H9 (cell line): ENCODE measurements at regions not wholly inside any gene's neighbourhood (a gene's known extent, or its start where the extent isn't known, plus 50 kb on each side); places are given as distances from the start of the nearest gene placed in this dataset.

Source experiments
- DNase-seq: peaks from one replicate; pipeline ENCODE4 v3.0.0-alpha.2; 2017
- H2AFZ ChIP-seq: one replicate; pipeline ENCODE4 v1.6.1; 2013; ENCODE audit warnings: mild to moderate bottlenecking, low read length, control low read depth, moderate library complexity
- H2AK5ac ChIP-seq: 2 replicates; pipeline ENCODE4 v1.6.1; 2013; ENCODE audit warnings: low read length, control low read depth, mixed read lengths; ENCODE audit not compliant: insufficient read length
- H2BK120ac ChIP-seq: one replicate; pipeline ENCODE4 v1.6.1; 2013; ENCODE audit warnings: low read depth, mild to moderate bottlenecking, low read length, control low read depth, inconsistent platforms; ENCODE audit not compliant: poor library complexity, severe bottlenecking
- H2BK12ac ChIP-seq: 2 replicates; pipeline ENCODE4 v1.6.1; 2013; ENCODE audit warnings: low read length, control low read depth, mixed read lengths, low read depth; ENCODE audit not compliant: insufficient read length
- H2BK15ac ChIP-seq: 2 replicates; pipeline ENCODE4 v1.6.1; 2013; ENCODE audit warnings: low read depth, low read length, control low read depth
- H2BK20ac ChIP-seq: one replicate; pipeline ENCODE4 v1.6.1; 2013; ENCODE audit warnings: low read depth, mild to moderate bottlenecking, low read length, control low read depth, inconsistent platforms; ENCODE audit not compliant: poor library complexity, severe bottlenecking
- H2BK5ac ChIP-seq: 2 replicates; pipeline ENCODE4 v1.6.1; 2013; ENCODE audit warnings: low read length, control low read depth, mixed read lengths; ENCODE audit not compliant: insufficient read length
- H3K14ac ChIP-seq: 2 replicates; pipeline ENCODE4 v1.6.1; 2013; ENCODE audit warnings: low read length, control low read depth; ENCODE audit not compliant: insufficient read depth
- H3K18ac ChIP-seq: 2 replicates; pipeline ENCODE4 v1.6.1; 2013; ENCODE audit warnings: low read depth, mild to moderate bottlenecking, mixed read lengths, low read length, control low read depth; ENCODE audit not compliant: insufficient read length
- H3K23ac ChIP-seq: 2 replicates; pipeline ENCODE4 v1.6.1; 2013; ENCODE audit warnings: low read length, control low read depth, mixed read lengths, low read depth; ENCODE audit not compliant: insufficient read length
- H3K23me2 ChIP-seq: 2 replicates; pipeline ENCODE4 v1.6.1; 2013; ENCODE audit warnings: low read depth, mild to moderate bottlenecking, mixed read lengths, low read length, control low read depth; ENCODE audit not compliant: insufficient read length, poor library complexity, severe bottlenecking
- H3K27ac ChIP-seq: 2 replicates; pipeline ENCODE4 v1.5.1; 2013; ENCODE audit warnings: low read length, control low read depth, mixed read lengths, low read depth; ENCODE audit not compliant: insufficient read length
- H3K27me3 ChIP-seq: 2 replicates; pipeline ENCODE4 v1.6.1; 2013; ENCODE audit warnings: low read length, control low read depth, inconsistent platforms; ENCODE audit not compliant: insufficient read depth
- H3K4ac ChIP-seq: 2 replicates; pipeline ENCODE4 v1.6.1; 2013; ENCODE audit warnings: low read depth, mild to moderate bottlenecking, control low read depth, inconsistent platforms, low read length, moderate library complexity
- H3K4me1 ChIP-seq: 2 replicates; pipeline ENCODE4 v1.6.1; 2013; ENCODE audit warnings: low read length, control low read depth, inconsistent platforms; ENCODE audit not compliant: insufficient read depth
- H3K4me2 ChIP-seq: 2 replicates; pipeline ENCODE4 v1.6.1; 2013; ENCODE audit warnings: low read length, control low read depth, mixed read lengths; ENCODE audit not compliant: insufficient read length, insufficient read depth
- H3K56ac ChIP-seq: 2 replicates; pipeline ENCODE4 v1.6.1; 2013; ENCODE audit warnings: low read depth, mild to moderate bottlenecking, mixed read lengths, low read length, control low read depth; ENCODE audit not compliant: insufficient read length
- H3K79me1 ChIP-seq: 2 replicates; pipeline ENCODE4 v1.6.1; 2013; ENCODE audit warnings: low read depth, mild to moderate bottlenecking, moderate library complexity, low read length, control low read depth, inconsistent platforms; ENCODE audit not compliant: insufficient read depth, poor library complexity, severe bottlenecking
- H3K79me2 ChIP-seq: 2 replicates; pipeline ENCODE4 v1.6.1; 2013; ENCODE audit warnings: low read length, control low read depth, inconsistent platforms; ENCODE audit not compliant: insufficient read depth
- H3K9ac ChIP-seq: 2 replicates; pipeline ENCODE4 v1.6.1; 2013; ENCODE audit warnings: low read length, control low read depth, mixed read lengths; ENCODE audit not compliant: insufficient read length; ENCODE audit errors: extremely low read depth
- H3K9me3 ChIP-seq: one replicate; pipeline ENCODE4 v1.6.1; 2013; ENCODE audit warnings: low read depth, low read length, inconsistent platforms; ENCODE audit not compliant: control insufficient read depth
- H3T11ph ChIP-seq: one replicate; pipeline ENCODE4 v1.6.1; 2013; ENCODE audit warnings: mild to moderate bottlenecking, low read length, control low read depth, inconsistent platforms
- H4K20me1 ChIP-seq: one replicate; pipeline ENCODE4 v1.6.1; 2013; ENCODE audit not compliant: control insufficient read depth, insufficient read length, insufficient read depth
- H4K5ac ChIP-seq: 2 replicates; pipeline ENCODE4 v1.6.1; 2013; ENCODE audit warnings: low read depth, mild to moderate bottlenecking, mixed read lengths, low read length, control low read depth; ENCODE audit not compliant: insufficient read length
- H4K8ac ChIP-seq: replicated peaks from 2 replicates; pipeline ENCODE4 v1.6.1; 2013; ENCODE audit warnings: low read length, control low read depth, mixed read lengths, low read depth; ENCODE audit not compliant: insufficient read length
- H4K91ac ChIP-seq: 2 replicates; pipeline ENCODE4 v1.6.1; 2013; ENCODE audit warnings: low read depth, mild to moderate bottlenecking, moderate library complexity, mixed read lengths, low read length, control low read depth; ENCODE audit not compliant: insufficient read length
- H3K27ac Mint-ChIP-seq, 3 experiments: 2 replicates in 2 of 3; 3 replicates in 1 of 3; pipeline ENCODE4 v1.8.0; 2020 to 2021; ENCODE audit warnings: mixed read lengths in 3 of 3, mild to moderate bottlenecking in 1 of 3, moderate library complexity in 1 of 3
- H3K27me3 Mint-ChIP-seq: 2 replicates; pipeline ENCODE4 v1.8.0; 2021; ENCODE audit warnings: low read depth, mild to moderate bottlenecking, moderate library complexity, mixed read lengths
- H3K36me3 Mint-ChIP-seq, 3 experiments: 2 replicates in 2 of 3; 3 replicates in 1 of 3; pipeline ENCODE4 v1.8.0; 2020 to 2021; ENCODE audit warnings: low read depth in 3 of 3, mixed read lengths in 3 of 3; ENCODE audit not compliant: insufficient read depth in 1 of 3
- H3K4me1 Mint-ChIP-seq, 2 experiments: 2 replicates each; pipeline ENCODE4 v1.8.0; 2020; ENCODE audit warnings: mixed read lengths in 2 of 2
- H3K4me3 Mint-ChIP-seq, 2 experiments: 2 replicates in 1 of 2; 3 replicates in 1 of 2; pipeline ENCODE4 v1.8.0; 2020 to 2021; ENCODE audit warnings: mild to moderate bottlenecking in 2 of 2, mixed read lengths in 2 of 2, moderate library complexity in 1 of 2
- H3K9me3 Mint-ChIP-seq, 2 experiments: 2 replicates in 1 of 2; 3 replicates in 1 of 2; pipeline ENCODE4 v1.8.0; 2020; ENCODE audit warnings: mild to moderate bottlenecking in 2 of 2, mixed read lengths in 2 of 2, moderate library complexity in 1 of 2
- WGBS: extraction: QIAGEN DNeasy Blood & Tissue Kit; methylation state at CpG from one replicate; pipeline ENCODE4 v1.1.7; 2013; ENCODE audit warnings: missing lambda C conversion rate, low lambda C conversion rate, mixed read lengths; ENCODE audit not compliant: insufficient read length; ENCODE audit errors: extremely low coverage; 5-methylcytosine and 5-hydroxymethylcytosine counted together
- TF ChIP-seq, protein P1 (sequence below): fragments of 200-600 bp; sonication (generic); conservative IDR thresholded peaks from 3 replicates; pipeline ENCODE4 v1.8.0; 2021; ENCODE audit warnings: antibody characterized with exemption, mild to moderate bottlenecking

- Histone ChIP-seq H2BK5ac (no peak overlapping the region), H2BK20ac (no peak overlapping the region), H3K18ac (no peak overlapping the region), H3K14ac (no peak overlapping the region), H4K20me1 (no peaks in the 10 kb centered on the region), H2BK12ac (no peak overlapping the region), H3K9me3 (no peaks in the 10 kb centered on the region), H3K4me1 (no peaks in the 10 kb centered on the region; the same call in 1 of the 2 replicates), H3K56ac (no peak overlapping the region), H2AK5ac (no peak overlapping the region), H3K79me2 (no peaks in the 10 kb centered on the region), H3K23ac (no peak overlapping the region), H3K4ac (no peak overlapping the region), H3T11ph (no peak overlapping the region), H2AFZ (no peak overlapping the region), H3K27ac (no peak overlapping the region), H4K5ac (no peak overlapping the region), H2BK15ac (no peak overlapping the region), H4K91ac (no peak overlapping the region), H3K27me3 (no peaks in the 10 kb centered on the region), H4K8ac (no peak overlapping the region), H3K4me2 (no peak overlapping the region), H2BK120ac (no peak overlapping the region), H3K23me2 (no peaks in the 10 kb centered on the region), H3K79me1 (no peaks in the 10 kb centered on the region), H3K9ac (no peak overlapping the region)
- WGBS = no CpG with 5 or more reads among the region's 4 CpGs
- Mint-ChIP-seq H3K4me3 (no peak overlapping the region), H3K9me3 (0 out of 5 replicates have a peak, but pooled peaks cover 0 to 2% of the 10 kb centered on the region in 2 experiments), H3K27ac (no peak overlapping the region), H3K27me3 (no peaks in the 10 kb centered on the region), H3K4me1 (peaks cover 20% of the 10 kb centered on the region in 2 experiments), H3K36me3 (no peaks in the 10 kb centered on the region)
- DNase-seq = no peak
- TF ChIP-seq, protein P1, sequence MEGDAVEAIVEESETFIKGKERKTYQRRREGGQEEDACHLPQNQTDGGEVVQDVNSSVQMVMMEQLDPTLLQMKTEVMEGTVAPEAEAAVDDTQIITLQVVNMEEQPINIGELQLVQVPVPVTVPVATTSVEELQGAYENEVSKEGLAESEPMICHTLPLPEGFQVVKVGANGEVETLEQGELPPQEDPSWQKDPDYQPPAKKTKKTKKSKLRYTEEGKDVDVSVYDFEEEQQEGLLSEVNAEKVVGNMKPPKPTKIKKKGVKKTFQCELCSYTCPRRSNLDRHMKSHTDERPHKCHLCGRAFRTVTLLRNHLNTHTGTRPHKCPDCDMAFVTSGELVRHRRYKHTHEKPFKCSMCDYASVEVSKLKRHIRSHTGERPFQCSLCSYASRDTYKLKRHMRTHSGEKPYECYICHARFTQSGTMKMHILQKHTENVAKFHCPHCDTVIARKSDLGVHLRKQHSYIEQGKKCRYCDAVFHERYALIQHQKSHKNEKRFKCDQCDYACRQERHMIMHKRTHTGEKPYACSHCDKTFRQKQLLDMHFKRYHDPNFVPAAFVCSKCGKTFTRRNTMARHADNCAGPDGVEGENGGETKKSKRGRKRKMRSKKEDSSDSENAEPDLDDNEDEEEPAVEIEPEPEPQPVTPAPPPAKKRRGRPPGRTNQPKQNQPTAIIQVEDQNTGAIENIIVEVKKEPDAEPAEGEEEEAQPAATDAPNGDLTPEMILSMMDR = no peak
Measured at GRCh38 chr18:72104851-72105250, 439.3 kb downstream of the CBLN2 start.
